ENCODE measurements at regions not wholly inside any gene's neighbourhood (a gene's known extent, or its start where the extent isn't known, plus 50 kb on each side); places are given as distances from the start of the nearest gene placed in this dataset.
A peak's percentile ranks its signal among the peaks of the same experiment; 100 is the strongest.

DNA sequence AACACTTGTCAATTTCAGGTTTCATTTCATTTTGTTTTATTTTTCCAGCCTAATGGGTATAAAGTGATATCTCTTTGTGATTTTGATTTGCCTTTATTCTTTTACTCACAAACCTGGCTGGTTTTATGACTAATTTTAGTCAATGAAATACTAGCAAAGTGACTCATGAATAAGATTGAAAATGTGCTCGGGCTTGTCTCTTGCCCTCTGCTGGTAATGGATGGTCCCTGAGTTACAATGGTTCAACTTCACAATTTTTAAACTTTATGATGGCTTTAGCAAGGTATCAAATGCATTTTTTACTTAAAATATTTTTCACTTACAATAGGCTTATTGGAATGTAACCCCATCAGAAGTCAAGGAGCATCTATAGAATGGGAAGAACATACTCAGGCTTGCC lies 431.4 kb upstream of the CCNG1 start:
- H3K27ac ChIP-seq (ENCODE audit: low read depth in 2 of 2, low read length in 1 of 2): no peak overlapping the region
- no peaks in the 10 kb centered on the region for H3K4me1 ChIP-seq (ENCODE audit: control insufficient read depth in 1 of 2, insufficient read depth in 2 of 2, low read depth in 1 of 2, low read length in 1 of 2)
- H3F3A ChIP-seq (replicated peaks; ENCODE audit: insufficient read depth): no peaks in the 10 kb centered on the region
- H3K9me3 ChIP-seq: no peaks in the 10 kb centered on the region
- H3K4me2 ChIP-seq: no peak overlapping the region
- no peak overlapping the region for H2AFZ ChIP-seq (ENCODE audit: low read depth)
- no peak overlapping the region for H3K4me3 ChIP-seq (ENCODE audit: low read depth in 2 of 2, low read length in 1 of 2)
- no peaks in the 10 kb centered on the region for H4K20me1 ChIP-seq (ENCODE audit: insufficient read depth)
- no peak for DNase-seq
- TF ChIP-seq, protein P1, sequence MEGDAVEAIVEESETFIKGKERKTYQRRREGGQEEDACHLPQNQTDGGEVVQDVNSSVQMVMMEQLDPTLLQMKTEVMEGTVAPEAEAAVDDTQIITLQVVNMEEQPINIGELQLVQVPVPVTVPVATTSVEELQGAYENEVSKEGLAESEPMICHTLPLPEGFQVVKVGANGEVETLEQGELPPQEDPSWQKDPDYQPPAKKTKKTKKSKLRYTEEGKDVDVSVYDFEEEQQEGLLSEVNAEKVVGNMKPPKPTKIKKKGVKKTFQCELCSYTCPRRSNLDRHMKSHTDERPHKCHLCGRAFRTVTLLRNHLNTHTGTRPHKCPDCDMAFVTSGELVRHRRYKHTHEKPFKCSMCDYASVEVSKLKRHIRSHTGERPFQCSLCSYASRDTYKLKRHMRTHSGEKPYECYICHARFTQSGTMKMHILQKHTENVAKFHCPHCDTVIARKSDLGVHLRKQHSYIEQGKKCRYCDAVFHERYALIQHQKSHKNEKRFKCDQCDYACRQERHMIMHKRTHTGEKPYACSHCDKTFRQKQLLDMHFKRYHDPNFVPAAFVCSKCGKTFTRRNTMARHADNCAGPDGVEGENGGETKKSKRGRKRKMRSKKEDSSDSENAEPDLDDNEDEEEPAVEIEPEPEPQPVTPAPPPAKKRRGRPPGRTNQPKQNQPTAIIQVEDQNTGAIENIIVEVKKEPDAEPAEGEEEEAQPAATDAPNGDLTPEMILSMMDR (IDR thresholded peaks at IDR 0.05): peak; percentile 47
- no peak for TF ChIP-seq GABPA (IDR thresholded peaks at IDR 0.05; ENCODE audit: low read depth)
- H3K9ac ChIP-seq: no peak overlapping the region
- no peaks in the 10 kb centered on the region for H3K79me2 ChIP-seq (ENCODE audit: insufficient read depth)
- 0% methylated on average over 1 of the region's 1 CpG for WGBS (ENCODE audit: low lambda C conversion rate)
- ChIA-PET POLR2A (no interaction called here), CTCF (no interaction called here)
- no peaks in the 10 kb centered on the region for H3K36me3 ChIP-seq (replicated peaks in 1 of 2; ENCODE audit: control insufficient read depth in 1 of 2, insufficient read depth in 2 of 2, low read length in 1 of 2)
- H3K27me3 ChIP-seq (ENCODE audit: insufficient read depth): no peaks in the 10 kb centered on the region
- H3K9me2 ChIP-seq: no peaks in the 10 kb centered on the region

DNA sequence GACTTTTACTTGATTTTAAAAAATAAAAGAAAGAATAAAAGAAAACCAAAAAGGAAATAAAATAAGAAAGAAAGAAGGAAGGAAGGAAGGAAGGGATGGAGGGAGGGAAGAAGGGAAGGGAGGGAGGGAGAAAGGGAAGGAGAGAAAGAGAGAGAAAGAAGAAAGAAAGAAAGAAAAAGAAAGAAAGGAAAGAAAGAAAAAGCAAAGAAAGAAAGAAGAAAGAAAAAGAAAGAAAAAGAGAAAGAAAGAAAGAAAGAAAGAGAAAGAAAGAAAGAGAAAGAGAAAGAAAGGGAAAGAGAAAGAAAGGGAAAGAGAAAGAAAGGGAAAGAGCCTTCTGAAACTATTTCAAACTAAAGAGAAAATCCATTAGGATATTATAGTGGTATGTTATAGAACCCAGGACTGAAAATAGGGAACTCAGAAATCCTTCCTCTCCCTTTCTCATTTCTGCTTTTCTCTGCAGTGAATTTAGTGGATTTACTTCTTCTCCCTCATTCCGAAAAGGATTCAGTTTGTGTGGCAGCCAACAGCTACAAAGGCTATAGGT lies 414.7 kb upstream of the CCNG1 start:
- no peaks in the 10 kb centered on the region for H3K9me2 ChIP-seq
- H3K9me3 ChIP-seq: no peaks in the 10 kb centered on the region
- H4K20me1 ChIP-seq (ENCODE audit: insufficient read depth): no peaks in the 10 kb centered on the region
- no peak overlapping the region for H3K4me2 ChIP-seq
- no peaks in the 10 kb centered on the region for H3K4me1 ChIP-seq (ENCODE audit: control insufficient read depth in 1 of 2, insufficient read depth in 2 of 2, low read depth in 1 of 2, low read length in 1 of 2)
- no peak overlapping the region for H3K9ac ChIP-seq
- H3K4me3 ChIP-seq (ENCODE audit: low read depth in 2 of 2, low read length in 1 of 2): no peak overlapping the region
- POLR2A ChIA-PET: no interaction called here
- CTCF ChIA-PET: no interaction called here
- DNase-seq: no peak
- H3F3A ChIP-seq (replicated peaks; ENCODE audit: insufficient read depth): no peaks in the 10 kb centered on the region
- TF ChIP-seq EP300 (IDR thresholded peaks at IDR 0.05; ENCODE audit: borderline replicate concordance in 1 of 2, low read depth in 1 of 2, low read length in 1 of 2) (no peak), FOSL2 (IDR thresholded peaks at IDR 0.05; ENCODE audit: borderline replicate concordance, low read depth) (no peak), NFIC (IDR thresholded peaks at IDR 0.05; ENCODE audit: borderline replicate concordance) (no peak), TEAD4 (IDR thresholded peaks at IDR 0.05; ENCODE audit: borderline replicate concordance, insufficient read depth) (no peak), RFX5 (IDR thresholded peaks at IDR 0.05; ENCODE audit: low read length) (no peak), USF1 (IDR thresholded peaks at IDR 0.05; ENCODE audit: borderline replicate concordance, low read depth) (no peak)
- TF ChIP-seq, protein P1 (IDR thresholded peaks at IDR 0.05): no peak
- TF ChIP-seq, protein P2, sequence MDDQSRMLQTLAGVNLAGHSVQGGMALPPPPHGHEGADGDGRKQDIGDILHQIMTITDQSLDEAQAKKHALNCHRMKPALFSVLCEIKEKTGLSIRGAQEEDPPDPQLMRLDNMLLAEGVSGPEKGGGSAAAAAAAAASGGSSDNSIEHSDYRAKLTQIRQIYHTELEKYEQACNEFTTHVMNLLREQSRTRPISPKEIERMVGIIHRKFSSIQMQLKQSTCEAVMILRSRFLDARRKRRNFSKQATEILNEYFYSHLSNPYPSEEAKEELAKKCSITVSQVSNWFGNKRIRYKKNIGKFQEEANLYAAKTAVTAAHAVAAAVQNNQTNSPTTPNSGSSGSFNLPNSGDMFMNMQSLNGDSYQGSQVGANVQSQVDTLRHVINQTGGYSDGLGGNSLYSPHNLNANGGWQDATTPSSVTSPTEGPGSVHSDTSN (IDR thresholded peaks at IDR 0.05): no peak
- no peak overlapping the region for H2AFZ ChIP-seq (ENCODE audit: low read depth)
- H3K27ac ChIP-seq (ENCODE audit: low read depth in 2 of 2, low read length in 1 of 2): no peak overlapping the region
- H3K36me3 ChIP-seq (replicated peaks in 1 of 2; ENCODE audit: control insufficient read depth in 1 of 2, insufficient read depth in 2 of 2, low read length in 1 of 2): no peaks in the 10 kb centered on the region
- WGBS (ENCODE audit: low lambda C conversion rate): 0% methylated on average over 1 of the region's 1 CpG
- no peaks in the 10 kb centered on the region for H3K27me3 ChIP-seq (ENCODE audit: insufficient read depth)
- H3K79me2 ChIP-seq (ENCODE audit: insufficient read depth): no peaks in the 10 kb centered on the region

Data from SK-N-SH (cell line).